HG03469 (cell line): ENCODE measurements at regions not wholly inside any gene's neighbourhood (a gene's known extent, or its start where the extent isn't known, plus 50 kb on each side); places are given as distances from the start of the nearest gene placed in this dataset.
"Not testable (repeated sequence)": the region's sequence is repeated elsewhere in the genome, so short reads cannot be mapped to it uniquely, and the experiment has no call there.

Experiments used
- ATAC-seq: cut with Tn5 transposase; IDR thresholded peaks from one replicate; pipeline ENCODE4 v1.9.1; 2021; ENCODE audit warnings: mild to moderate bottlenecking, moderate library complexity, moderate number of reproducible peaks; ENCODE audit not compliant: unreplicated experiment

DNA sequence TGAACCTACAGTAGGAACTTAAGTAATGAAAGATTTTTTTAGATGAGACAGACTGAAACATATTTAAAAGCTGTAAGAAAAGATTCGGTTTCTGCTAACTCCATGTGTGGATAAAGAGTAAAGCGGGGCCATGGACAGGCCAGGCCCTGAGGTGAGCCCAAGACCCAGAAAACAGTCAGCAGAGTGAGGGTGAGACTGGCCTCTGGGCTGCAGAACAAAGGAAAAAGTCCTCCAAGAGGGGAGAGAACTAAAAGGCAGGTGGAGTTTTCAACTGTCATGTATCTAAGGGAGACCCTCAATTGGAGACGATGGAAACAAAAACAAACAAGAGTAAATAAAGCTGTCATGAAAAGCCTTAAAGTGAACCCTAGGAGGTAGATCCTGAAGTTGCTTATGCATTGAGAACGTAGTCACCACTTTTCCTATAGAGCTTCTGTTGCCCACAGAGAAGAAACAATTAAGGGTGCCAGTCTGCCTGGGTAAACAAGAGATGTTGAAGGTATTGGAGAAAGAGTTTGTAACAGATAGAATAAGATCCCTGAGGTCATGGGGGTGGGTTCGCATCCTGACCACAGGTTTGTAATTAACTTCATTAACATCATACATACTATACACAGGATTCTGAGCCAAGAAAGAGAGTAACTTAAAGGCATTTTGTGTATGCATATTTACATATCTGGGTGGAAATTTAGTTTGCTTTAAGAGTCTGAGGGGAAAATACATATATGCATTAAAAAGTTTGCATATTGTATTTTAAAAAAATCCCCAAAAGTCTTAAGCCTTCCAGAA lies 268.7 kb upstream of the PDE3A start:
- no peak for ATAC-seq

DNA sequence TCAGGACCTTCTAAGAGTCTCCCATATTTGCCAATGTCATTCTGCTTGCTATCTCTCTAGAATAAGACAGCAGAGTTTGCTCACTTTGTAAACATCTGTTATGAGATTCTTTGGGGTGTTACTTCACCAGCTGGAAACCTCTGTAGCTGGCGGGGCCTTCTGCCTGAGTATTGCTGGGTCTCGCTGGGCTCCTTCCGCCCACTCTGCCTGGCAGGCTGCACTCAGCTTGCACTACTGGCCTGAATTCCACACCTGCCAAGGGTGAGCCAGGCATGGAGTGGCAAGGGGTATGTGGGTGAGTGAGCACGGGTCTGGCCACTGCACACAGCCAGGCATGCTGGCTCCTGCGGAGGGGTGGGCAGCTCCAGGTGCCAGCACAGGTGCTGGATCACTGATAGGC lies 267.3 kb upstream of the PDE3A start:
- no peak for ATAC-seq

DNA sequence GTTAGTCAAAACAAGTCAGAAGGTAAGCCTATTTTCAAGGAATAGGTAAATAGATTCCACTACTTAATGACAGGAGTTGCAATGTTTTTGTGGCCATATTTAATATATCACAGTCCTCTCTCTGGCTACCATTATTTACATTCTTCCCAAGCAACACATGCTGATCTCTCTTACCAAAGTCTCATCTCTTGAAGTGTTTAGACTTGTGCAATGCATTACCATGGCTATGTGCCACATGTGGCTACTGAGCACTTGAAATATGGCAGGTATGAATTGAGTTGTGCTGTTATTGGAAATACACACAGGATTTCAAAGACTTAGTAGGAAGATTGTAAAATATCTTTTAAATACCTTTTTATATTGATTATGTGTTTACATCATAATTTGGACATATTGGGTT lies 262.4 kb upstream of the PDE3A start:
- ATAC-seq = no peak

DNA sequence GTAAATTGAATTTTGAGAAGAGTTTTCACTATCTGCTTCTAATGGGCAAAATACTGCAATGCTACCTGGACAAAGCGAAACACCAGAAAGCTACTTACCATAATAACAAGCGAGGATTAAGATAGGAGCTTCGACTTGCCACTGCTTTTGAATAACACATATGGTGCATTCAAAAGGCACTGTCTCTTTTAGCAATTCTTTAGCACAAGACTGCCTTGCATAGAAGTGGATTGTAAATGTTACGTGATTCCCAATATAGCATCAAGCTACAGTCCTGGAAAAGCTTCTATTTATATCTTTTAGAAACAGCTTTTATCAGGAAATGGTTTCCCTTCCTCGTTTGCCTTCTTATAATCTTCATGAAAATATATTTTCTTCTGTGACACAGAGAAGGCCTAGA lies 258.7 kb upstream of the PDE3A start:
- no peak for ATAC-seq

DNA sequence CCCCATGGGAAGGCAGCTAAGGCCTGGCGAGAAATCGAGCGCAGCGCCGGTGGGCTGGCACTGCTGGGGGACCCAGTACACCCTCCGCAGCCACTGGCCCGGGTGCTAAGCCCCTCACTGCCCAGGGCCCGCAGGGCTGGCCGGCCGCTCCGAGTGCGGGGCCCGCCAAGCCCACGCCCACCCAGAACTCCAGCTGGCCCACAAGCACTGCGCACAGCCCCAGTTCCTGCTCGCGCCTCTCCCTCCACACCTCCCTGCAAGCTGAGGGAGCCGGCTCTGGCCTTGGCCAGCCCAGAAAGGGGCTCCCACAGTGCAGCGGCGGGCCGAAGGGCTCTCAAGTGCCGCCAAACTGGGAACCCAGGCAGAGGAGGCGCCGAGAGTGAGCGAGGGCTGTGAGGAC lies 253.0 kb upstream of the PDE3A start:
- not testable (repeated sequence) for ATAC-seq

DNA sequence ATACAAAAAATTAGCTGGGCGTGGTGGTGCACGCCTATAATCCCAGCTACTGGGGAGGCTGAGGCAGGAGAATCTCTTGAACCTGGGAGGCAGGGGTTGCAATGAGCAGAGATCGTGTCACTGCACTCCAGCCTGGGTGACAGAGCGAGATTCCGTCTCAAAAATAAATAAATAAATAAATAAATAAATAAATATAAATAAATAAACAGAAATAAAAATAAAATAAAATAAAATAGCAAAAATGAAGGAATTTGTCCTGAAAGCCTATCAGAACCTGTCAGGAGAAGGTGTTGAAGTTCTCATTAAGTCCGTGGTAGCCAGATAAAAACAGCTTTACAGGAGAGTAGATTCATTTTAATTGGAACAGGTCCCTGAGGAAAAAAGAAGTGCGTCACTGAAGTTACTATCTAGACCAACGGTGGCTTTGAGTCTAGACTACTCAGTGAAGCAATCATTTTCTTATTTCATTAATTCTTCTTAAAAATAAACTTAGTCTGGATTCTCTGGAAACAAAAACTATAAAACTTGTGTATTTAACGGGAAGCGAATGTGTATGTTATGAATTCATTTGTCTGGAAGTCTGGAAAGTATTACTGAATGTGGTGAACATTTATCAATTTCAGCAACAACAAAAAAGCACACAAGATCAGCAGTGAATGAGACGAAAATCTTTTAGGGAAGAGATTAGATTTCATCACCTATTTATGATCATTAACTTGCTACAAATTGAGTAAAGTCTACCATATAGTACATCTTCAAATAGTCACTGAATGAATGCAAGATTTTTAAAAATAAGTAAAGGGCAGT lies 248.5 kb upstream of the PDE3A start:
- ATAC-seq = no peak

DNA sequence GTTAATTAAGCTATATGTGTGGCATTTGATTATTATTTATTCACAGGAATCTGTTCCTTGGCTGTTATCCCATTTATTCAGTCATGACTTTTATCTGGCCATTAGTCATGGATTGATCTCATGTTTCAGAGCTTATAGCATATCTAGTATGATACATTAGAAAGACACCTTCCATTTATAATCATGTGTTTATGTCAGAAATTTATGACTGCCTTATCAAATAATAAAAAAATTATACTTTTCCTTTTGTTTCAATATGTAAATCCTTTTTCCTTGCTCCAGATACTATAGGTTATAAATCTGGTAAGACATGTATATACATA lies 248.0 kb upstream of the PDE3A start:
- ATAC-seq = no peak

DNA sequence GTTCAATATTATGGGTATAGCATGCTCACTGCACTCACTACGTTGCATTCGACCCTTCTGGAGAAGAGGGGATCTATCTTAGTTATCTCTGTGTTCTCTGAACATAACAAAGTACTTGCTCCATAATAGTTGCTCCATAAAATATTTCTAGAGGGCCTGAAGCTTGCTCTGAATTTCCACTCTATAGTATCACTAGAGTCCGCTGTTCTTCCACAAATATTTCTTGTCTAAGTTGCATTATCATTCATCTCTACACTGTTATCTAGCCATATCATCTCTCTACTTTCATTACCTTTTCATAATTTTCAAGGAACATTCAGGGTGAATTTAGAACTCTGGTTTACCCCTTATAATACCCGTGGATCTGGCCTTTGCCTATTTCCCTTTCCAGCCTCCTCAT lies 246.1 kb upstream of the PDE3A start:
- no peak for ATAC-seq

DNA sequence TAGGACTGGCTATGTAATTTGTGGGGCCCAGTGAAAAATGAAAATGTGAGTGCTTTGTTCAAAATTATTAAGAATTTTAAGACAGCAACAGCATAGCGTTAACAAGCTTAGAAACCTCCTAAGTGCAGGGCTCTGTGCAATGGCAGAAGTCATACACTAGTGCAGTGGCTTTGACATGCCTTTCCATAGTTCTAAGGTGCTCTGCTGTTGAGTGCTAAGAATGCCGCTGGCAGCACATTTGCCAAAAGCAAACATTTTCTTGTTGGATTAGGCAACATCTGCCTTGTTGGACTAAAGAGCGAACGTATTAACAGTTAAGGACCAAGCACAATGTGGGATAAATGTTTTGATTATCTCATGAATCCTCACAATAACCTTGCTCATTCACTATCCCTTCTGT lies 244.9 kb upstream of the PDE3A start:
- no peak for ATAC-seq

DNA sequence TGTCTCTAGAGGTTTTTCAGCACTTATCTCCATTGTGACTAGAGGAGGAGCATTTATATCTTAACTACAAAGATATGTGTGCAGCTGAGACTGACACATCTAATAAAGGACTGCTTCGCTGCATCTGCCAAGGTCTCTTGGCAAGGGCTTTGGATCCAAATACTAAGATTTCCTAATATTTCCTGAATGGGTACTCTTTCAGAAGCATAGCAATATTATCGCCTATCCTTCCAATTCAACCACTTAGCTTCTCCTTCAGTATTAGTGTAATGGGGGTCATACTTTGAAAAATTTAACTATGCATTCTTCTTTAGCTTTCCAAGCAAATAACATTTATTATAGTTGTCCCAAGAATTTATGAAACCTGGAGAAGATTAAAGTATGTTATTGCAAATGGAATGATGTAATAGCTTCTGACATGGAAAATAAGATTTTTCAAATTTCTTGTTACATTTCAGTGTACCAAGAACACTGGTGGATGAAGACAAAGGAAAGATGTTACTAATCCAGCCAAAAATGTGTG lies 243.0 kb upstream of the PDE3A start:
- no peak for ATAC-seq

DNA sequence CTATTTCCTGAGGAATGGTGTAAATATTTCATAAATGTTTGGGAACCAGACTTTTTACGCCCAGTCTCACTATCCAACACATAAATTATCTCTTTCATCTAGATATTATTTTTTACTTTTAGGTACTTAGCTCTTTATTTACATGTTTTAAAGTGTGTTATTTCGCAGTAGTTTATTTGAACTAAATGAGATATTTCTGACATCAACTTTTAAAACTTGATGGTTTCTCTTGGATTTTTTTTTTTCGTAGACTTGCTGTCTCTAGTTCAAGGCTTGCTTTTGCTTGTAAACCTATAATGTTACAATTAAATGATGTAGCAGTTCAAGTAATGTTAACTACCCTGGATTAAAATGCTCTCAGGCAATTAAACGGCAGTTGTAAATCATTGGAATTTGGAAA lies 241.7 kb upstream of the PDE3A start:
- ATAC-seq = no peak

DNA sequence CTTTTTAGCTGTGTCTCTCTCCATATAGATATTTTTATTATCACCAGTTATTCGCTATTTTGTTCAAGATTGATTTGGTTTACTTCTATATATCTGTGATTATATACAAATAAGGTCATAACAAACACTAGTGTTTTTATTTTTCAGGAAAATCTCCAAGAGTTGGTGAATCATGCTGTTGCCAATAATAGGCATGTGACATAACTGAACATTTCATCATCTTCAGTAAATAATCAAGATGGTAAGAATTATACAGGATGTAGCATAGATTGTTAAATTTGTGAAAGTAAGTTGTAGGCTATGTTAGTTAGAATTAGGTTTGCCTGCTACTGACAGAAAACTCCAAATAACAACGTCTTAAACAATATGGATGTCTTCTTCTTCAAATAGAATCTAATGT lies 240.9 kb upstream of the PDE3A start:
- ATAC-seq = no peak

DNA sequence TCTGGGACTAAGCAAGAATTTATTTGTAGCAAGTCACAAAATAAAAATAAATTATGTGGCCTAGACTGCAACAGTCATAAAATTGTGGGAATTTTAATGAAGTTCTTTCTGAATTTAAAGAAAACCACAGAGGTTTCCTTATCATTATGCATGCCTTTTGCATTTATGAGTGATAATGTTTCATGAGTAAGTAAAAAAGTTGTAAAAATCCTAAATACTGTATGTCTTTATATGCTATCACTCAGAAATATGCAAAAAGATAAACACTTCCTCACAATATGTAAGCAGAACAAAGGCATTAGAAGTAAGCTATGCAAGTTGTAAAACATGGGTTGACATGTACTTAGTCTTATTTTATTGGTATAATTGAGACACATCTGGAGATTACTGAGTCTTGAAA lies 239.4 kb upstream of the PDE3A start:
- no peak for ATAC-seq

DNA sequence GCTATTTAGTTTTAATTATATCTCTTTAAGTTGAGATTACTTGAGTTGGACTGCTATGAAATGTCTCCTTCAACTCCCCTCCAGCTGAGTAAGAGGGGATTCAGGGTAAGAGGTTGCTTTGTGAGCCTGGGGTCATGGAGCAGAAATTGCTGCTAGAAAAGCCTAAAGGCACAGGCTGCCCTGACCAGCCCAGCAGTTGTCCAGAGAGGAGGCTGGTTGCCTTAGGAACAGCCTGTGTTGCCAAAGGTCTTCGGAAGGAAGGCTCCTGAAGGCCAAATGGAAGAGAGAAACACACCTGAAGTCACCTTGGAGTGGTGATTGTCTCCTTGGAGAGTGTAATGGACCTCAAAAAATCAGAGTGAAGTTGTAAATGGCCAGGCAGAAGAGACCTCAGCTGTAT lies 235.5 kb upstream of the PDE3A start:
- no peak for ATAC-seq

DNA sequence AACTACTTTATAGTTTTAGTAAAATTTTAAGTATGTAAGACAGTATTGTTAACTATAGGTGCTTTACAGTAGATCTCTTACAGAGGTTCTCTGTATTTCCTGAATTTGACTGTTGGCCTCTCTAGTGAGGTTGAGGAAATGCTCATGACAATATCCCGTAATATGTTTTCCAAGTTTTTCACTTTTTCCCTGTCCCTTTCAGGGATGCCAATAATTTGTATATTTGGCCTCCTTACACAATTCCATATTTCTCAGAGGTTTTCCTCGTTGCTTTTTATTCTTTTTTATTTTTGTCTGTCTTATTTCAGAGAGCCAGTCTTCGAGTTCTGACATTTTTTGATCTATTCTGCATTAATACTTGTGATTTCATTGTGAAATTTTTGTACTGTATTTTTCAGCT lies 233.7 kb upstream of the PDE3A start:
- ATAC-seq = no peak

DNA sequence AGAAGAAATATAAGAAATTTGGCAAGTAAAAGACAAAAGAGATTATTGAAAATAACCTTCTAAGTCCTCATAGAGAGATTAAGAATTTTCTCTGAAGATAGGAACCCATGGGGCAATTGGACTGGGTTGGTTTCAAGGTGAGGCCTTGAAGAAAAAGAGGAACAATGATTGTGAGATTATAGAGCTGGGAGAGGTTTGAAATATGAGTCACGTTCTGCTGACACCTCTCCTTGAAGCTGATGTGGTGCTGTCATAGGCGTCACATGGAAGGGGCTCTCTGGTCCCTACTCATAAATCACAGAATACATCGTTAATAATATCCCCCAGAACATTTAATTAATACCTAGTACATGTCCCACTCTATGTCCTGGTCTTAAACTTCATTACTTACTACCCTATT lies 227.6 kb upstream of the PDE3A start:
- ATAC-seq = no peak

DNA sequence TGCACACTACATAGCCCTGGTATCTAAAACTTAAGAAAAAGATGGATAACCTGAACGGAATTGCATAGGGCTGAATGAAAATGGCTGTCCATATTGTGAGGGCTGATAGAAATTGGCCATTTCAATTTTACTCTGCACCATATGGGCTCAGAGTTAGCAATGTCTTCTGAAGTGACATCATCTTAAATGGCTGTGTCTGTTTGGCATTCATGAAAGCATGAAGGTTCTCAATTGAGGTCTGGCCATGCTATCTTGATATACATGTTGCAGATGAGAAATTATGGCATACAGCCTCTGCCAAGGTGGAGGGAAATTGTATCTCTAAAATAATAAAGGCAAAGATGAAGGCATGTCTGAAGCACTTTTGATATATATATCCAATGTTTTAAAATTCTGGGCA lies 226.0 kb upstream of the PDE3A start:
- no peak for ATAC-seq

DNA sequence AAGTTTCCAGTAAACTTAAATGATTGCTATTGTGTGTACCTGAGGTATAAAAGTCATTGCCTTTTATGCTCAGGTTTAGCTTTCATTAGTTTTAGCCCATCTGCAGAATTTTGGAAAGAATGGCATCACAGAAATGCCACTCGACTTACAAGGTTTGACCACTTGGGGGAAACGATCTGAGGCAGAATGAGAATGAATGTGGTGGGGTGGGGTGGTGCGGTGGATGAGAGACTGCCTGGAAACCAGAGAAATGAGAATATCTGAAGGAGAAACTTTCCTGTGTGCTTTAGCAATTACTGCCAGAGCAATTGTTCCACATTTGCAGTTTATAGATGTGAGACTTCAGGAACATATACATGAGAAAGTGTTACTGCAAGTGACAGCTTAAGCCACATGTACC lies 225.4 kb upstream of the PDE3A start:
- ATAC-seq = no peak

DNA sequence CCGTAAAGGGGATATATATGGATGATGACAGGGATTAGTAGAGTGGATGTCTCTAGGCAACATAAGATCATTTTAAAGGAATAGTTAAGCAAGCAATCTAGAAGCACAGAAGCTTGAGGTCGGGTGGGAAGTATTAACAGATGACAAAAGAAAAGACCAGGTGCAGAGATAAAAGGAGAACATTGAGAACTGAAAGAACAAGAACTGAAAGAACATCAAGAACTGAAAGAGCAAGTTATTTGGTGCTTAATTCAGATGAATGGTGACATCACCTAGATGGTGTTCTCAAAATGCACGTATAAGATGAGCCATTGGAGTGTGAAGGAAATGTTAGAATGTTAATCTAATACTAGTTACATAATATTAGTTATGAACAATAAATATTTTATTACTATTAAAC lies 224.0 kb upstream of the PDE3A start:
- ATAC-seq = no peak

DNA sequence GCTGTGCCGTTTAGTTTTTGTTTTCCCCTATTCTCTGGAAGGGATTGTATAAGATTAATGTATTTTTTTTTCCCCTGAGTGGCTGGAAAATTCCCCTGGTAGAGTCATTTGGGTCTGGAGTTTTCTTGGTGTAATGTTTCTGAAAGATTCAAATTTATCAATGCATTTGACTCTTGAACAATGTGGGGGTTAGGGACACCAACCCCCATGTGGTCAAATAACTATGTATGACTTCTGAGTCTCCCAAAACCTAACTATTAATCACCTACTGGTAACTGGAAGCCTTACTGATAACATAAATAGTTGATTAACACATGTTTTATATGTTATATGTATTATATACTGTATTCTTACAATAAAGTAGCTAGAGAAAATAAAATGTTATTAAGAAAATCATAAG lies 220.1 kb upstream of the PDE3A start:
- no peak for ATAC-seq

DNA sequence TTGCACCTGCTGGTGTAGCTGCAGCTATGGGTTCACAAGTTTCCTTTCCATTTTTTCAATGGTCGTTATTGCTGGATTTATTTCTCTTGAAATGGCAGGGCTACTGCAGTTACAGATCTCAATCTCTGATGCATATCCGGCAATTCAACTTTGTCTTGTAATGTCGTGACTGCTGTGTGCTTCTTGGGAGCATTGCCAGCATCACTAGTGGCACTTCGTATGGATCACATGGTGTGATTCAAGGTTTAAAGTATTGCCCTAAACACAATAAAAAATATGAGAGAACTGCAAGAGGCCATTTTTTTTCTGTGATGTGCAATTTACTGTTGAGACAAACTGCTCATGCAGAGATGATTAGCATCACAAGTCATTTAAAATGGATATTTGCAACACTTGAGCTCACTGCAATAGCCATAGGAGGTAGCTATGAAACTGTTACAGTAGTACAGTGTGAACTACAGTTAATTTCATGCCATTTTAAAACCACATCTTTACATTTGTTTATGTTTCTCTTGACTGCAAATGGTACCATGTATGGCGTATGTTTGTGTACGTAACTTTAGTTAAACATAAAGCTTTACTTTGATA lies 217.4 kb upstream of the PDE3A start:
- ATAC-seq = no peak

DNA sequence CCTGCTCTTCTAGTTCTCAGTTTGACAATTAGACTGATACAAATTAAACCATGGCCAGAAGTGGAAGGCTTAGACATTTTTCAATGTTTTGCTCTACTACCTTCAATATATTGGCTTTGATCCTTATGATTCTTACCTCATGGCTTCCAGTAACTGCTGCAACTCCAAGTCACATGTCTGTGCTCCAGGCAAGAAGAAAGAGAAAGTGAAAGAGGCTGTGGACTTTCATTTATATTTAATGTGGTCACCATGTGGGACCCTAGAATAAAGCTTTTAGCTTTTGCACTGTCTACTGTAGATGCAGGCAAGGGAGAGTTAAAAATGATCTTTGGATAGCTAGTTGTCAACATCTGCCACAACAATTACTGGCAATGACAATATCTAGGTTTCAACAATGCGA lies 214.3 kb upstream of the PDE3A start:
- no peak for ATAC-seq
